Mesenchymal stem cell (in vitro differentiated cells and primary cell): ENCODE measurements at regions not wholly inside any gene's neighbourhood (a gene's known extent, or its start where the extent isn't known, plus 50 kb on each side); places are given as distances from the start of the nearest gene placed in this dataset.

Experiments used
- DNase-seq: peaks from one replicate; pipeline ENCODE4 v3.0.0-alpha.2; 2013
- H2AFZ ChIP-seq: one replicate; pipeline ENCODE4 v1.6.1; 2013; ENCODE audit warnings: low read depth, mild to moderate bottlenecking, control low read depth, inconsistent platforms, low read length, moderate library complexity
- H2AK5ac ChIP-seq: 2 replicates; pipeline ENCODE4 v1.6.1; 2013; ENCODE audit warnings: low read length, moderate library complexity, mild to moderate bottlenecking, inconsistent platforms; ENCODE audit not compliant: severe bottlenecking
- H2BK120ac ChIP-seq: one replicate; pipeline ENCODE4 v1.6.1; 2013; ENCODE audit warnings: low read depth, mild to moderate bottlenecking, inconsistent platforms, low read length, moderate library complexity
- H2BK12ac ChIP-seq, 2 experiments: one replicate each; pipeline ENCODE4 v1.6.1; 2013; ENCODE audit warnings: inconsistent platforms in 2 of 2, low read length in 2 of 2, mild to moderate bottlenecking in 2 of 2, moderate library complexity in 2 of 2, control low read depth in 1 of 2
- H2BK15ac ChIP-seq: one replicate; pipeline ENCODE4 v1.6.1; 2013; ENCODE audit warnings: mild to moderate bottlenecking, low read depth, inconsistent platforms; ENCODE audit not compliant: poor library complexity, severe bottlenecking
- H2BK5ac ChIP-seq: 2 replicates; pipeline ENCODE4 v1.6.1; 2013; ENCODE audit warnings: low read depth, mild to moderate bottlenecking, low read length, control low read depth, inconsistent platforms; ENCODE audit not compliant: poor library complexity, severe bottlenecking
- H3K14ac ChIP-seq, 2 experiments: one replicate each; pipeline ENCODE4 v1.6.1; 2013; ENCODE audit warnings: inconsistent platforms in 2 of 2, low read length in 2 of 2, control low read depth in 1 of 2, mild to moderate bottlenecking in 1 of 2, moderate library complexity in 1 of 2
- H3K18ac ChIP-seq, 2 experiments: one replicate each; pipeline ENCODE4 v1.6.1; 2013; ENCODE audit warnings: inconsistent platforms in 2 of 2, low read length in 2 of 2, control low read depth in 1 of 2, low read depth in 1 of 2, mild to moderate bottlenecking in 1 of 2
- H3K23ac ChIP-seq, 2 experiments: one replicate each; pipeline ENCODE4 v1.6.1; 2013; ENCODE audit warnings: inconsistent platforms in 2 of 2, low read length in 2 of 2, mild to moderate bottlenecking in 2 of 2, moderate library complexity in 2 of 2, control low read depth in 1 of 2
- H3K27ac ChIP-seq: 2 replicates; pipeline ENCODE4 v1.5.1; 2013; ENCODE audit warnings: mild to moderate bottlenecking, moderate library complexity, low read length, control low read depth, inconsistent platforms; ENCODE audit not compliant: poor library complexity, severe bottlenecking
- H3K27me3 ChIP-seq, 2 experiments: 2 replicates each; pipeline versions ENCODE4 v1.6.1 to v1.7.0; 2013; ENCODE audit warnings: low read length in 2 of 2, mild to moderate bottlenecking in 2 of 2, moderate library complexity in 2 of 2, control low read depth in 1 of 2, inconsistent platforms in 1 of 2; ENCODE audit not compliant: control insufficient read depth in 1 of 2, insufficient read depth in 1 of 2
- H3K36me3 ChIP-seq, 2 experiments: 2 replicates each; pipeline versions ENCODE4 v1.6.1 to v1.7.0; 2013; ENCODE audit warnings: low read length in 2 of 2, control low read depth in 1 of 2, inconsistent platforms in 1 of 2, low read depth in 1 of 2, mild to moderate bottlenecking in 1 of 2; ENCODE audit not compliant: insufficient read depth in 2 of 2, control insufficient read depth in 1 of 2
- H3K4ac ChIP-seq, 2 experiments: one replicate each; pipeline ENCODE4 v1.6.1; 2013; ENCODE audit warnings: inconsistent platforms in 2 of 2, low read length in 2 of 2, mild to moderate bottlenecking in 2 of 2, moderate library complexity in 2 of 2, control low read depth in 1 of 2, low read depth in 1 of 2
- H3K4me1 ChIP-seq: 2 replicates; pipeline ENCODE4 v1.6.1; 2013; ENCODE audit warnings: low read depth, low read length, control low read depth; ENCODE audit not compliant: control insufficient read depth, insufficient read depth
- H3K4me2 ChIP-seq: 2 replicates; pipeline ENCODE4 v1.6.1; 2013; ENCODE audit warnings: low read length, mild to moderate bottlenecking, inconsistent platforms; ENCODE audit not compliant: poor library complexity, severe bottlenecking
- H3K4me3 ChIP-seq, 2 experiments: 2 replicates each; pipeline versions ENCODE4 v1.5.1 to v1.7.0; 2013; ENCODE audit warnings: low read length in 2 of 2, mild to moderate bottlenecking in 2 of 2, control low read depth in 1 of 2, low read depth in 1 of 2; ENCODE audit not compliant: insufficient read depth in 1 of 2
- H3K79me1 ChIP-seq: replicated peaks from 2 replicates; pipeline ENCODE4 v1.6.1; 2013; ENCODE audit warnings: mild to moderate bottlenecking, control low read depth, low read length, inconsistent platforms; ENCODE audit not compliant: poor library complexity, severe bottlenecking
- H3K9ac ChIP-seq: 2 replicates; pipeline ENCODE4 v1.7.0; 2013; ENCODE audit warnings: mild to moderate bottlenecking, low read length, moderate library complexity
- H3K9me3 ChIP-seq: 2 replicates; pipeline ENCODE4 v1.7.0; 2013; ENCODE audit warnings: mild to moderate bottlenecking, low read length; ENCODE audit not compliant: control insufficient read depth
- H4K8ac ChIP-seq: one replicate; pipeline ENCODE4 v1.6.1; 2013; ENCODE audit warnings: inconsistent platforms, mild to moderate bottlenecking, low read length, moderate library complexity
- H4K91ac ChIP-seq: one replicate; pipeline ENCODE4 v1.6.1; 2013; ENCODE audit warnings: mild to moderate bottlenecking, low read length, inconsistent platforms
- WGBS: methylation state at CpG from one replicate; pipeline ENCODE4 v1.1.7; 2013; ENCODE audit warnings: mixed read lengths; 5-methylcytosine and 5-hydroxymethylcytosine counted together

DNA sequence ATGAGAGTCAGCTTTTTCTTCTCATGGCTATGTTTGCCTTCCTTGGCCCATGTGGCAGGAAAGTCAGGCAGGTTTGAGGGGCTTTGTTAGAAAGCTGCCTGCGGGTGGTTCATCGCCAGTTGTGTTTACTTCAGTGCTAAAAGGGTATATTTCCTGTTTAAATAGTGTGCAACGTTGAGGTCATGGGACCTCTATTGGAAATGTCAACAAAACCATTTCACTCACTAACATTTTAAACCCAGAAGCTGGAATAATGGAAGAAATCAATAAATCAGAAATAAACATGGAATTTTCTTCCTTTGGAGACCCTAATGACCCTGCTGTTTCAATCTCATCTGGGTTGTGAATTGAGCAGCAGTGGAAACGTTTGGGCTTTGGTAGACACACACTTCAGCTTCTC is 185.8 kb downstream of the ANKRD50 start:
- H4K91ac ChIP-seq: no peak overlapping the region
- H2BK12ac ChIP-seq: no peak overlapping the region
- DNase-seq: peak; percentile 58
- no peaks in the 10 kb centered on the region for H3K27me3 ChIP-seq
- no peaks in the 10 kb centered on the region for H3K9me3 ChIP-seq
- H3K4me2 ChIP-seq: no peak overlapping the region
- no peak overlapping the region for H2BK15ac ChIP-seq
- no peak overlapping the region for H4K8ac ChIP-seq
- H3K14ac ChIP-seq: no peak overlapping the region
- no peak overlapping the region for H2BK5ac ChIP-seq
- no peak overlapping the region for H3K9ac ChIP-seq
- no peak overlapping the region for H3K18ac ChIP-seq
- H2AK5ac ChIP-seq: no peak overlapping the region
- H3K4me1 ChIP-seq: no peaks in the 10 kb centered on the region
- H3K36me3 ChIP-seq: no peaks in the 10 kb centered on the region
- 0% methylated on average over 1 of the region's 4 CpGs for WGBS
- no peak overlapping the region for H2AFZ ChIP-seq
- H3K27ac ChIP-seq: no peak overlapping the region
- H3K4ac ChIP-seq: peak overlapping the region in 1 of 2 experiments; percentile 28
- H3K79me1 ChIP-seq: no peaks in the 10 kb centered on the region
- no peak overlapping the region for H2BK120ac ChIP-seq
- H3K4me3 ChIP-seq: no peak overlapping the region
- H3K23ac ChIP-seq: no peak overlapping the region

DNA sequence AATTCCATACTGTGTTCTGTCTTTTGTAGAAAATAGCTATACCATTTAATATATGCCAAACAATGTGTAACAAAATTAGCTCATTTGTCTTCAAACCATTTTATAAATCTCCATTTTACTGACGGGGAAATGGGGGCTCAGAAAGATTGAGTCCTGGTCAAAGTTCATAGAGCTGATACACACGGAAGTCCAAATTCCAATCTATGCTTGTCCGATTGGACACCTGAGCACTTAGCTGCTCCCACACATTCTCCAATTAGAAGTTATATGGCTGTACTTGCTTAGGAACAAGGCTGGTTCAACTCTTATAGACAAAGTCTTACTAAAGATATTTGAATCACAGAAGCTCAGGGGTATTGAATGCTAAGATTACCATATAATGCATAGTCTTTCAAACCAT is 185.2 kb downstream of the ANKRD50 start:
- Histone ChIP-seq H3K14ac (no peak overlapping the region), H2BK12ac (peak overlapping the region in 1 of 2 experiments; percentile 15), H3K18ac (no peak overlapping the region), H4K8ac (no peak overlapping the region), H3K79me1 (no peaks in the 10 kb centered on the region), H2AK5ac (no peak overlapping the region), H4K91ac (no peak overlapping the region), H2BK120ac (no peak overlapping the region), H3K4ac (peak overlapping the region in 1 of 2 experiments; percentile 47), H3K36me3 (no peaks in the 10 kb centered on the region), H3K23ac (no peak overlapping the region), H3K4me1 (no peaks in the 10 kb centered on the region), H3K27me3 (no peaks in the 10 kb centered on the region), H3K9ac (no peak overlapping the region), H2BK5ac (no peak overlapping the region), H2BK15ac (no peak overlapping the region), H3K9me3 (no peaks in the 10 kb centered on the region), H2AFZ (no peak overlapping the region), H3K4me2 (no peak overlapping the region), H3K4me3 (no peak overlapping the region), H3K27ac (no peak overlapping the region)
- DNase-seq: no peak
- 67% methylated on average over 1 of the region's 3 CpGs for WGBS

DNA sequence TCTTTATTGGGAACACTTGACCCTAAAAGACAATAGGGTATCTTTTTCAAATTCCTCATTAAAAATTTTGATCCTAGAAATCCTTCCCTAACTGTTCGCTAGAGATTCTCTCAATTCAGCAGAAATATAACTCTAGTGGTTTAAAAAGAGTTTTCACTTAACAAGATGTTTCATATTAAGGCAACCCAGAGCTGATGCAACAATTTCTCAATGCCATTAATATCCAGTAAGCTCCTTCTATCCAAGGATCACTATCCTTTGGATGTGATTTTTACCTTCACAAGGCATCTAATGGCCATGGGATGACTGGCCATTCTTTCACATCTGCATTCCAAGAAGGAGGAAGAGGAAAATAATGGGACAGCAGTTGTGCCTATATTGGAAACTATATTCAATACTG is 183.4 kb downstream of the ANKRD50 start:
- no peaks in the 10 kb centered on the region for H3K27me3 ChIP-seq
- no peaks in the 10 kb centered on the region for H3K79me1 ChIP-seq
- H3K4ac ChIP-seq: no peak overlapping the region
- no peak overlapping the region for H3K18ac ChIP-seq
- no peak overlapping the region for H3K27ac ChIP-seq
- no peak overlapping the region for H2BK12ac ChIP-seq
- H3K14ac ChIP-seq: peak overlapping the region in 1 of 2 experiments; percentile 18
- H4K8ac ChIP-seq: no peak overlapping the region
- 100% methylated on average over 1 of the region's 1 CpG for WGBS
- no peaks in the 10 kb centered on the region for H3K9me3 ChIP-seq
- no peak overlapping the region for H3K4me2 ChIP-seq
- H2AFZ ChIP-seq: no peak overlapping the region
- no peak for DNase-seq
- H3K4me3 ChIP-seq: no peak overlapping the region
- no peak overlapping the region for H3K9ac ChIP-seq
- no peak overlapping the region for H2BK5ac ChIP-seq
- H2BK15ac ChIP-seq: no peak overlapping the region
- no peak overlapping the region for H2AK5ac ChIP-seq
- no peak overlapping the region for H3K23ac ChIP-seq
- no peaks in the 10 kb centered on the region for H3K4me1 ChIP-seq
- H2BK120ac ChIP-seq: no peak overlapping the region
- no peak overlapping the region for H4K91ac ChIP-seq
- no peaks in the 10 kb centered on the region for H3K36me3 ChIP-seq

DNA sequence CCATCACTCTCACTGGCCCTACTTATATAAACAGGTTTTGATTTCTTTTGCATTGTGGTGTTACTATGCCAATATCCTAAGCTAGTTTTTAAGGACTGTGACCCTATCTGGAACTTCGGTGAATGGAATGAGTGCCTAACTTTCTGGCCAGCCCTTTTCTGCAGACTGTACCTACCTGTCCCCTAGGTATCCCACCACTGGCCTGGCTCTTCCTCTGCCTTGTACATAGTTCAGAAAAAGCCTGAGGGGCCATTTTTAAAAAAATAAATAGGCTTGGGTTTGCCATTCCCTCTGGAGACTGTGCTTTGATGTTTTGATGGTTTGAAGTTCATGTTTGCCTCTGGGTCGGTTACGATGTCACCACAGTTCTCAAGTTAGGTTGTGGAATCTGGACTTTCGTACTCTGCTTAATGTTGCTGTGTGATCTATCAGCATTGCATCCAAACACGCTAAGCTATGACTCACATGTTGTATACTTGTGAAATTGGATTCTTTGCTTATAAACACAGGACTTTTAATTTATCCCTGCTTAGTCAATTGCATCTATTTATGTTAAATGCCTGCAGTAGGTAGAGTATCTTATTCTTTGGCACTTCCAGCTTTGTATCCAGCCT is 182.0 kb downstream of the ANKRD50 start:
- Histone ChIP-seq H4K91ac (no peak overlapping the region), H2BK15ac (no peak overlapping the region), H3K4ac (no peak overlapping the region), H2BK120ac (no peak overlapping the region), H3K23ac (no peak overlapping the region), H3K14ac (no peak overlapping the region), H3K27ac (no peak overlapping the region), H3K4me3 (no peak overlapping the region), H3K9ac (no peak overlapping the region), H4K8ac (peak overlapping the region; percentile 42), H3K18ac (peak overlapping the region; percentile 40 to 53), H3K4me1 (no peaks in the 10 kb centered on the region), H3K36me3 (no peaks in the 10 kb centered on the region), H2BK5ac (no peak overlapping the region), H3K4me2 (no peak overlapping the region), H2AK5ac (no peak overlapping the region), H3K9me3 (no peaks in the 10 kb centered on the region), H3K27me3 (no peaks in the 10 kb centered on the region), H2AFZ (no peak overlapping the region), H2BK12ac (peak overlapping the region in 1 of 2 experiments; percentile 25), H3K79me1 (no peaks in the 10 kb centered on the region)
- WGBS: 62% methylated on average over 3 of the region's 5 CpGs
- peak; percentile 94 for DNase-seq
